HL-60 (cell line): ENCODE measurements at regions not wholly inside any gene's neighbourhood (a gene's known extent, or its start where the extent isn't known, plus 50 kb on each side); places are given as distances from the start of the nearest gene placed in this dataset.

Experiments used
- CTCF ChIP-seq: IDR thresholded peaks from one replicate; pipeline ENCODE4 v1.5.1; 2011; ENCODE audit warnings: low read length, control low read depth, inconsistent platforms; ENCODE audit not compliant: insufficient read depth
- GABPA ChIP-seq: IDR thresholded peaks from 2 replicates; pipeline ENCODE4 v1.6.1; 2012; ENCODE audit warnings: low read depth

GRCh38 chr15:100707229-100707628 lies 104.8 kb downstream of the ASB7 start:
- no peak for TF ChIP-seq CTCF
- no peak for TF ChIP-seq GABPA
